WTC11 (cell line): ENCODE measurements at regions not wholly inside any gene's neighbourhood (a gene's known extent, or its start where the extent isn't known, plus 50 kb on each side); places are given as distances from the start of the nearest gene placed in this dataset.

Source experiments
- ATF1 ChIP-seq: sonication (generic); formaldehyde crosslinking; IDR thresholded peaks from 2 replicates; pipeline ENCODE4 v1.8.1; 2023; ENCODE audit warnings: mild to moderate bottlenecking, moderate library complexity, missing genetic modification reagents
- IRF2 ChIP-seq: sonication (generic); formaldehyde crosslinking; IDR thresholded peaks from 2 replicates; pipeline ENCODE4 v1.8.0; 2022; ENCODE audit warnings: low read depth, missing genetic modification reagents, borderline replicate concordance
- ZBTB21 ChIP-seq: sonication (generic); formaldehyde crosslinking; IDR thresholded peaks from 2 replicates; pipeline ENCODE4 v1.8.1; 2023; ENCODE audit warnings: mild to moderate bottlenecking, missing genetic modification reagents, borderline replicate concordance
- ZNF121 ChIP-seq: sonication (generic); formaldehyde crosslinking; IDR thresholded peaks from 2 replicates; pipeline ENCODE4 v1.8.0; 2023; ENCODE audit warnings: missing genetic modification reagents
- ZNF232 ChIP-seq: sonication (generic); formaldehyde crosslinking; IDR thresholded peaks from 2 replicates; pipeline ENCODE4 v1.8.0; 2022; ENCODE audit warnings: mild to moderate bottlenecking, missing genetic modification reagents
- TF ChIP-seq, protein P1 (sequence below): sonication (generic); formaldehyde crosslinking; IDR thresholded peaks from 2 replicates; pipeline ENCODE4 v1.8.0; 2022; ENCODE audit warnings: mild to moderate bottlenecking, missing genetic modification reagents
- TF ChIP-seq, protein P2 (sequence below): sonication (generic); formaldehyde crosslinking; IDR thresholded peaks from 2 replicates; pipeline ENCODE4 v1.8.1; 2023; ENCODE audit warnings: mild to moderate bottlenecking, missing genetic modification reagents, moderate library complexity
- TF ChIP-seq, protein P3 (sequence below): fragments of 200-600 bp; IDR thresholded peaks from 2 replicates; pipeline ENCODE4 v1.8.0; 2022; ENCODE audit warnings: antibody characterized with exemption

DNA sequence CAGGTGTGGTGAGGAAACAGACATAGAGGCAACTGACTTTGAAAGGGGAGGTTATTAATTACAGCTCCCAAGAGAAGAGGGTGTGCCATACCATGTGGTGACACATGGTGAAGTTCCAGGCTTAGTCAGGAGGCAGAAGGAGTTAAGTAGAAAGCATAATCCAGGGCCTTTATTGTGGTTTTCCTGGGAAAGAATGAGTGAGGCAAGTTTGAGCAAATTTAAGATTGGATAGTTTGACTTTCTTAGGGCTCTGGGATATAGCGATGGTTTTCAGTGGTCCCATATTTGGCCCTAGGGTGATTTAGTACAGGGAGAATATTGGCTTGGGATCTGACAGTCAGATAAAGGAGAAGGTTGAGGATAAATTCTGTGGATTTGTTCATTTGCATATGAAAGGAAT lies 495.9 kb upstream of the FSTL5 start:
- TF ChIP-seq, protein P1, sequence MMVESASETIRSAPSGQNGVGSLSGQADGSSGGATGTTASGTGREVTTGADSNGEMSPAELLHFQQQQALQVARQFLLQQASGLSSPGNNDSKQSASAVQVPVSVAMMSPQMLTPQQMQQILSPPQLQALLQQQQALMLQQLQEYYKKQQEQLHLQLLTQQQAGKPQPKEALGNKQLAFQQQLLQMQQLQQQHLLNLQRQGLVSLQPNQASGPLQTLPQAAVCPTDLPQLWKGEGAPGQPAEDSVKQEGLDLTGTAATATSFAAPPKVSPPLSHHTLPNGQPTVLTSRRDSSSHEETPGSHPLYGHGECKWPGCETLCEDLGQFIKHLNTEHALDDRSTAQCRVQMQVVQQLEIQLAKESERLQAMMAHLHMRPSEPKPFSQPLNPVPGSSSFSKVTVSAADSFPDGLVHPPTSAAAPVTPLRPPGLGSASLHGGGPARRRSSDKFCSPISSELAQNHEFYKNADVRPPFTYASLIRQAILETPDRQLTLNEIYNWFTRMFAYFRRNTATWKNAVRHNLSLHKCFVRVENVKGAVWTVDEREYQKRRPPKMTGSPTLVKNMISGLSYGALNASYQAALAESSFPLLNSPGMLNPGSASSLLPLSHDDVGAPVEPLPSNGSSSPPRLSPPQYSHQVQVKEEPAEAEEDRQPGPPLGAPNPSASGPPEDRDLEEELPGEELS (CRISPR knock-in tag), result no peak
- TF ChIP-seq, protein P2, sequence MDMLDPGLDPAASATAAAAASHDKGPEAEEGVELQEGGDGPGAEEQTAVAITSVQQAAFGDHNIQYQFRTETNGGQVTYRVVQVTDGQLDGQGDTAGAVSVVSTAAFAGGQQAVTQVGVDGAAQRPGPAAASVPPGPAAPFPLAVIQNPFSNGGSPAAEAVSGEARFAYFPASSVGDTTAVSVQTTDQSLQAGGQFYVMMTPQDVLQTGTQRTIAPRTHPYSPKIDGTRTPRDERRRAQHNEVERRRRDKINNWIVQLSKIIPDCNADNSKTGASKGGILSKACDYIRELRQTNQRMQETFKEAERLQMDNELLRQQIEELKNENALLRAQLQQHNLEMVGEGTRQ (CRISPR knock-in tag), result no peak
- TF ChIP-seq, protein P3, sequence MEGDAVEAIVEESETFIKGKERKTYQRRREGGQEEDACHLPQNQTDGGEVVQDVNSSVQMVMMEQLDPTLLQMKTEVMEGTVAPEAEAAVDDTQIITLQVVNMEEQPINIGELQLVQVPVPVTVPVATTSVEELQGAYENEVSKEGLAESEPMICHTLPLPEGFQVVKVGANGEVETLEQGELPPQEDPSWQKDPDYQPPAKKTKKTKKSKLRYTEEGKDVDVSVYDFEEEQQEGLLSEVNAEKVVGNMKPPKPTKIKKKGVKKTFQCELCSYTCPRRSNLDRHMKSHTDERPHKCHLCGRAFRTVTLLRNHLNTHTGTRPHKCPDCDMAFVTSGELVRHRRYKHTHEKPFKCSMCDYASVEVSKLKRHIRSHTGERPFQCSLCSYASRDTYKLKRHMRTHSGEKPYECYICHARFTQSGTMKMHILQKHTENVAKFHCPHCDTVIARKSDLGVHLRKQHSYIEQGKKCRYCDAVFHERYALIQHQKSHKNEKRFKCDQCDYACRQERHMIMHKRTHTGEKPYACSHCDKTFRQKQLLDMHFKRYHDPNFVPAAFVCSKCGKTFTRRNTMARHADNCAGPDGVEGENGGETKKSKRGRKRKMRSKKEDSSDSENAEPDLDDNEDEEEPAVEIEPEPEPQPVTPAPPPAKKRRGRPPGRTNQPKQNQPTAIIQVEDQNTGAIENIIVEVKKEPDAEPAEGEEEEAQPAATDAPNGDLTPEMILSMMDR, result no peak
- TF ChIP-seq ZBTB21 (no peak), IRF2 (CRISPR knock-in tag) (no peak), ATF1 (CRISPR knock-in tag) (no peak), ZNF232 (no peak), ZNF121 (CRISPR knock-in tag) (no peak)
